Tibial nerve (tissue), 4 donors: ENCODE measurements at regions not wholly inside any gene's neighbourhood (a gene's known extent, or its start where the extent isn't known, plus 50 kb on each side); places are given as distances from the start of the nearest gene placed in this dataset.

ENCODE experiments used
- EP300 ChIP-seq, 2 donors: sonication (generic); formaldehyde crosslinking; IDR thresholded peaks; one replicate each; pipeline ENCODE4 v1.6.1; 2017; ENCODE audit warnings: antibody characterized with exemption in 2 of 2, mild to moderate bottlenecking in 1 of 2
- POLR2A ChIP-seq, 2 donors: fragments of 450-650 bp; IDR thresholded peaks; one replicate each; pipeline ENCODE4 v1.6.1; 2017; ENCODE audit warnings: antibody characterized with exemption in 2 of 2, mild to moderate bottlenecking in 2 of 2, moderate library complexity in 2 of 2
- TF ChIP-seq, protein P1 (sequence below), 5 experiments: fragments of 200-600 bp in 3 of 5; fragments of 450-650 bp in 2 of 5; sonication (generic) in 3 of 5; IDR thresholded peaks; one replicate each; pipeline ENCODE4 v1.5.1; 2016 to 2019; ENCODE audit warnings: antibody characterized with exemption in 5 of 5, mild to moderate bottlenecking in 3 of 5, moderate library complexity in 2 of 5

DNA sequence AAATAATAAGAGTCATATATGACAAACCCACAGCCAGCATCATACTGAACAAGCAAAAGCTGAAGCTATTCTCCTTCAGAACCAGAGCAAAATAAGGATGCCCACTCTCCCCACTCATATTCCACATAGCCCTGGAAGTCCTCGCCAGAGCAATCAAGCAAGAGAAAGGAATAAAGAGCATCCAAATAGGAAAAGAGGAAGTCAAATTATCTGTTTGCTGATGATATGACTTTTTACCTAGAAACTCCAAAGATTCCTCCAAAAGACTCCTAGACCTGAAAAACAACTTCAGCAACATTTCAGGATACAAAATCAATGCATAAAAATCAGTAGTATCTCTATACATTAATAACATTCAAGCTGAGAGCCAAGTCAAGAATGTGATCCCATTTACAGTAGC lies 217.5 kb downstream of the ABCC12 start:
- TF ChIP-seq EP300 (IDR thresholded peaks at IDR 0.05): no peak
- TF ChIP-seq, protein P1, sequence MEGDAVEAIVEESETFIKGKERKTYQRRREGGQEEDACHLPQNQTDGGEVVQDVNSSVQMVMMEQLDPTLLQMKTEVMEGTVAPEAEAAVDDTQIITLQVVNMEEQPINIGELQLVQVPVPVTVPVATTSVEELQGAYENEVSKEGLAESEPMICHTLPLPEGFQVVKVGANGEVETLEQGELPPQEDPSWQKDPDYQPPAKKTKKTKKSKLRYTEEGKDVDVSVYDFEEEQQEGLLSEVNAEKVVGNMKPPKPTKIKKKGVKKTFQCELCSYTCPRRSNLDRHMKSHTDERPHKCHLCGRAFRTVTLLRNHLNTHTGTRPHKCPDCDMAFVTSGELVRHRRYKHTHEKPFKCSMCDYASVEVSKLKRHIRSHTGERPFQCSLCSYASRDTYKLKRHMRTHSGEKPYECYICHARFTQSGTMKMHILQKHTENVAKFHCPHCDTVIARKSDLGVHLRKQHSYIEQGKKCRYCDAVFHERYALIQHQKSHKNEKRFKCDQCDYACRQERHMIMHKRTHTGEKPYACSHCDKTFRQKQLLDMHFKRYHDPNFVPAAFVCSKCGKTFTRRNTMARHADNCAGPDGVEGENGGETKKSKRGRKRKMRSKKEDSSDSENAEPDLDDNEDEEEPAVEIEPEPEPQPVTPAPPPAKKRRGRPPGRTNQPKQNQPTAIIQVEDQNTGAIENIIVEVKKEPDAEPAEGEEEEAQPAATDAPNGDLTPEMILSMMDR (IDR thresholded peaks at IDR 0.05): no peak
- no peak for TF ChIP-seq POLR2A (IDR thresholded peaks at IDR 0.05)
